ENCODE measurements at regions not wholly inside any gene's neighbourhood (a gene's known extent, or its start where the extent isn't known, plus 50 kb on each side); places are given as distances from the start of the nearest gene placed in this dataset.

DNA sequence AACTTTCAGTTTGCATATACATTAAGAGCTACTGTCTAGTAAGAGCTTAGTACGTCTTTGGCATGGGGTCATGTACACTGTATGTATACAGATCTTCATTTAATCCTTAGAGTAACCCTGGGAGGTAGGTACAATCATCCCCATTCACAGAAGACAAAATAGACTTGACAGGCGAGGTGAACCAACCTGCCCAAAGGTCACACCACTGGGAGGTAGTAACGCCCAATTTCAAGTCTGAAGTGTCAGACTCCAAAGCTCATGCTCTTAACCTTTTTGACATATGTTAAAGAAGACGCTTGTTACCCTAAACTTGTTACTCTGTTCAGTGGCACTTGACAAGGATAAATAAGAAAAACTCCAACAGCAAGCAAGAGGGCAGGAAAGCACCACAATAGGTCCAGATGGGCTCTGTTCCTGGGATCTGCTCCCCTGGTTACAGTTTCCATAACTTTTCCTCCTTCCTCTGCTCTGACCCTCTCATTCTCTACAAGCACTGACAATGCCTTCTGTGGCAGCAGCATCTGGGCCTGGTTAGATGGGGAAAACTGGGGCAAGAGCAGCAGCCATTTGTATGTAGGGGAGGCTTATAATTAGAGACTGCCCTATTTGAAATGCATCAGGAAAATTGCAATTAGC lies 64.7 kb upstream of the SERTAD2 start:
- no peaks in the 10 kb centered on the region for H3K4me1 ChIP-seq (ENCODE audit: control insufficient read depth, extremely low read depth, insufficient read depth, low read length)
- DNase-seq (ENCODE audit: low read depth, low spot score) (no peak), FAIRE-seq (no peak)
- TF ChIP-seq, protein P1, sequence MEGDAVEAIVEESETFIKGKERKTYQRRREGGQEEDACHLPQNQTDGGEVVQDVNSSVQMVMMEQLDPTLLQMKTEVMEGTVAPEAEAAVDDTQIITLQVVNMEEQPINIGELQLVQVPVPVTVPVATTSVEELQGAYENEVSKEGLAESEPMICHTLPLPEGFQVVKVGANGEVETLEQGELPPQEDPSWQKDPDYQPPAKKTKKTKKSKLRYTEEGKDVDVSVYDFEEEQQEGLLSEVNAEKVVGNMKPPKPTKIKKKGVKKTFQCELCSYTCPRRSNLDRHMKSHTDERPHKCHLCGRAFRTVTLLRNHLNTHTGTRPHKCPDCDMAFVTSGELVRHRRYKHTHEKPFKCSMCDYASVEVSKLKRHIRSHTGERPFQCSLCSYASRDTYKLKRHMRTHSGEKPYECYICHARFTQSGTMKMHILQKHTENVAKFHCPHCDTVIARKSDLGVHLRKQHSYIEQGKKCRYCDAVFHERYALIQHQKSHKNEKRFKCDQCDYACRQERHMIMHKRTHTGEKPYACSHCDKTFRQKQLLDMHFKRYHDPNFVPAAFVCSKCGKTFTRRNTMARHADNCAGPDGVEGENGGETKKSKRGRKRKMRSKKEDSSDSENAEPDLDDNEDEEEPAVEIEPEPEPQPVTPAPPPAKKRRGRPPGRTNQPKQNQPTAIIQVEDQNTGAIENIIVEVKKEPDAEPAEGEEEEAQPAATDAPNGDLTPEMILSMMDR (IDR thresholded peaks at IDR 0.05; ENCODE audit: extremely low read depth in 1 of 2, insufficient read depth in 1 of 2, low read depth in 1 of 2, low read length in 2 of 2): no peak
- TF ChIP-seq POLR2AphosphoS5 (IDR thresholded peaks at IDR 0.05; ENCODE audit: insufficient read depth, low read depth, low read length) (no peak), EZH2 (IDR thresholded peaks at IDR 0.05; ENCODE audit: borderline replicate concordance, low read depth, low read length, severe bottlenecking) (no peak), GATA2 (IDR thresholded peaks at IDR 0.05; ENCODE audit: insufficient read depth, insufficient read length, low read depth, low read length) (no peak), JUN (IDR thresholded peaks at IDR 0.05; ENCODE audit: borderline replicate concordance, insufficient read depth, insufficient read length, low read depth) (no peak), FOS (IDR thresholded peaks at IDR 0.05; ENCODE audit: borderline replicate concordance, insufficient read depth, low read length) (no peak), POLR2A (IDR thresholded peaks at IDR 0.05; ENCODE audit: low read depth, low read length) (no peak), MYC (IDR thresholded peaks at IDR 0.05; ENCODE audit: low read depth, low read length) (no peak)
- TF ChIP-seq, protein P2, sequence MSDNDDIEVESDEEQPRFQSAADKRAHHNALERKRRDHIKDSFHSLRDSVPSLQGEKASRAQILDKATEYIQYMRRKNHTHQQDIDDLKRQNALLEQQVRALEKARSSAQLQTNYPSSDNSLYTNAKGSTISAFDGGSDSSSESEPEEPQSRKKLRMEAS (IDR thresholded peaks at IDR 0.05; ENCODE audit: insufficient read depth, insufficient read length): no peak
- H3K9ac ChIP-seq (replicated peaks; ENCODE audit: extremely low read depth, insufficient read depth, low read length): no peak overlapping the region
- no TSS peak for BruUV-seq (replicated peaks)
- H3K79me2 ChIP-seq (ENCODE audit: control insufficient read depth, insufficient read depth, low read length): no peaks in the 10 kb centered on the region
- H3K4me2 ChIP-seq (ENCODE audit: insufficient read depth, low read length): no peak overlapping the region
- H3K9me1 ChIP-seq (replicated peaks; ENCODE audit: control insufficient read depth, extremely low read depth, insufficient read depth, low read length): no peaks in the 10 kb centered on the region
- ChIA-PET CTCF (interaction anchor here (0.8 to 1.2 kb wide), 3 partner anchors 11 to 42 kb away, joined by 3 to 4 read pairs (median 3); no protein-coding TSS in a partner anchor), POLR2A (no interaction called here)
- no peaks in the 10 kb centered on the region for H3K27me3 ChIP-seq (ENCODE audit: control insufficient read depth in 2 of 2, insufficient read depth in 2 of 2, low read length in 2 of 2)
- dilution Hi-C loops (cut with MboI; ENCODE audit: extremely low pct_ligation_motif_present, low sequenced_read_pairs) (no loop called here), intact Hi-C loops (cut with micrococcal nuclease) (no loop called here)
- no peak overlapping the region for H3K27ac ChIP-seq (ENCODE audit: insufficient read depth, low read depth, low read length)
- H3K4me3 ChIP-seq (replicated peaks in 1 of 3; ENCODE audit: insufficient read depth in 1 of 3, low read depth in 1 of 3, low read length in 3 of 3): no peak overlapping the region
- H4K20me1 ChIP-seq (replicated peaks; ENCODE audit: control insufficient read depth, extremely low read depth, insufficient read depth, low read length): no peaks in the 10 kb centered on the region
- no peaks in the 10 kb centered on the region for H3K36me3 ChIP-seq (ENCODE audit: control insufficient read depth in 2 of 2, extremely low read depth in 1 of 2, insufficient read depth in 2 of 2, low read length in 2 of 2)
- H3K9me3 ChIP-seq (replicated peaks; ENCODE audit: control insufficient read depth, insufficient read depth, low read length): no peaks in the 10 kb centered on the region
- no peak overlapping the region for H2AFZ ChIP-seq (ENCODE audit: low read depth, low read length)

Data from endothelial cell of umbilical vein (primary cell).